Neural progenitor cell (in vitro differentiated cells): ENCODE measurements at regions not wholly inside any gene's neighbourhood (a gene's known extent, or its start where the extent isn't known, plus 50 kb on each side); places are given as distances from the start of the nearest gene placed in this dataset.

Experiments
- CTCF ChIP-seq: fragments of 200-600 bp; sonication (generic); IDR thresholded peaks from 2 replicates; pipeline ENCODE4 v1.5.1; 2017; ENCODE audit warnings: antibody characterized with exemption, mild to moderate bottlenecking
- EZH2phosphoT487 ChIP-seq: fragments of 200-600 bp; sonication (generic); IDR thresholded peaks from 2 replicates; pipeline ENCODE4 v1.6.1; 2017; ENCODE audit warnings: antibody characterized with exemption

- TF ChIP-seq EZH2phosphoT487 (no peak), CTCF (no peak)
These were observed 80.8 kb upstream of the AGAP1 start for GRCh38 chr2:235413064-235413463.
